GM19452 (cell line): ENCODE measurements at regions not wholly inside any gene's neighbourhood (a gene's known extent, or its start where the extent isn't known, plus 50 kb on each side); places are given as distances from the start of the nearest gene placed in this dataset.

ENCODE experiments used
- ATAC-seq: cut with Tn5 transposase; IDR thresholded peaks from one replicate; pipeline ENCODE4 v1.9.1; 2021; ENCODE audit not compliant: unreplicated experiment

DNA sequence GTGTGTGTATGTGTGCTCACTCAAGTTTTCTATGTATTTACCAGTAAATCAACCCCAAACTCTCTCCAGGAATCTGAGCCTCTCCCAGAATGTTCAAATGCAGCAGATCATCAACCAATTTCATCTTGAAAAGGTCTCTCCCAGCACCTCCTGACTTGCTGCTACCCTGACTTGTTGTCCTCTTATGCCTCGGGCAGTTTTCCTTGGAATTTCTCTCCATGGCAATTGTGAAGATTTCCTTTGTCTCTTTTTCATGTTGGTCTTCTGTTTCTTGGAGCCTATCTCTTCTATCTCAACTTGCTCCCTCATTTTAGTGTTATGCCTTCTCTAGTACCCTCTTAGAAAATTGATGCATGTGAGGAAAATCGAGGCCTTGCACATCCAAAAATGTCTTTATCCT lies 303.6 kb upstream of the KIF2A start:
- ATAC-seq = no peak

DNA sequence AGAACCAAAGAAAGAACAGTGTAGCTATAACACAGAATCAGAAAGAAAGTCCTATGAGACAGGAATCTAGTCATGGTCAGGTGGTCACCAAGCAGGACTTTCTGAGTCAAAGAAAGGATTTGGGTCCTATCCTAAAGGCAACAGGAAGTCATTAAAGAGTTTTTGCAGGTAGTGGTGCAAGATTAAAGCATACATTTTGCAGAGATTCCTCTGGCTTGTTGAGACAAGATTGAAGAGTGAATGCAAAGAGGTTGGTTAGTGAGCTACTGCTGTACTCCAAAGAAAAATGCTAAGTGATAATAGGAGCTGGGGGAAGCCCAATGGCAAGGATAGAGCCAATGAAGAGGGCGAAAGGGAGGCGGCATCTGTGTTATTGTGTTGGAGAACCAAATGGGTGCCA lies 300.5 kb upstream of the KIF2A start:
- ATAC-seq = no peak

DNA sequence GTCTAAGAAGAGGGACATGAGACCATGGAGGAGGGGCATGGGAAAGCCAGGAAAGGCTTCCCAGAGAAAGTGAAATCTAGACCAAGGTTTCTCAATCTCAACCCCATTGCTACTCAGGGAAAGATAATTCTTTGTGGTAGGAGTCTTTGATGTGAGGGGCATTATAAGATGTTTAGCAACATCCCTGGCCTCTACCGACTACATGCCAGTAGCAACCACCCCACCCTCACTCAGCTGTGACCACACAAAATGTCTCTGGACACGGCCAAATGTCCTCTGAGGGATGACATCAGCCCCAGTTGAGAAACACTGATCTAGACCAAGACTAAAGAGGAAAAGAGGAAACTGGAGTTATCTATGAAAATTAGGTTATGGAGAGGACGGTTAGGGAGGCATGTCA lies 298.5 kb upstream of the KIF2A start:
- ATAC-seq = no peak

DNA sequence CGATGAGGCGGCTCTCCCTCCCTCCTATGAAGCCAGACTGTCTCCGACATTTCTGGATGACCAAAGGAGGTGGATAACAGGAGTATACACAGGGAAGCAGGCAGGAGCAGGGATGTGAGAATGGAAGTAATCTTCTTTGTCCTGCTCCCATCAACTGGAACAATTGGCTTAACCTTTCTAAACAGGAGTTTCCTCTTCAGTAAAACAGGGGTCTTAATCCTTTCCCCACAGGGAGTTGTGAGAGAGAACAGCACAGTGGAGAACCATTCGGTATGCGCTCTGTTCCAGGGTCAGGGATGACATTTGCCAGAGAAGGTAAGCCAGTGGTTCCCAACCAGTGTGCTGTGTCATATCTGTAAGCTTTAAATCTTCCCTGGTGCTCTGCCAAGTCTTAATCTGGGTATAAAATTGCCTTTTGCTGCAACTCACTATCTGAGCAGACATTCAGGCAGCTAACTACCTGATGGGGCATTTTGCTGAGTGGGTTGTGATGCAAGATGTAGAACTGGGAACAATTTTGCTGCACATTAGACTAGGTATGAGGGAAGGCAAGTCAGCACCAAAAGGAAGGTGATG lies 294.8 kb upstream of the KIF2A start:
- no peak for ATAC-seq

DNA sequence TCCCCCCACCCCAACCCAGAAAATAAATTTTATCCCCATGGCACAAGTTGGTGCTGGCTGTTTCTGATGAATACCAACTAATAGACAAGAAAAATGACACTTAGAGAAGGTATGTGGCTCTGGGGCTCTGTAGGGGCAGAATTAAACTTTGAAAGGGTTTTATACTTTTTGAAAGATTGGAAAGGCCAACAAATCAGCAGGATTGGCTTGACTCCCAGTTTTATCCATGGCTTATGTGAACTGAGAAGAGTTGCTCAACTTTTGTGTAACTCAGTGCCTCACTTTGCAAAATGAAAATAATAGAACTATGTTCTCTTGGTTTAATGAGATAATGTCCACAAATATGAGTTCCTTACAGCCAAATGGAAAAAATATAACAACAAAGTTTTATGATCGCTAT lies 288.9 kb upstream of the KIF2A start:
- no peak for ATAC-seq

DNA sequence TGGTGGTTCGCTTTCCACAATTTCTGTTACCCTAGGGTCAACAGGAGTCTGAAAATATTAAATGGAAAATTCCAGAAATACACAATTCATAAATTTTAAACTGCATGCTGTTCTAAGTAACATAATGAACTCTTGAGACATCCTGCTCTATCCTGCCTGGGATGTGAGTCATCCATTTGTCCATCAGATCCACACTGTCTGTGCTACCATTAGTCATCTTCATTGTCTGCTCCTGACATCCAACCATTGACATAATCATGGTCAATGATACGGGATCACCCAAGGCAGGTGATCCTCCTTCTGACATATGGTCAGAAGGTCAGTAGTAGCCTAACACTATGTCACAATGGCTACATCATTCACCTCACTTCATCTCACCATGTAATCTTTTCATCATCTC lies 276.7 kb upstream of the KIF2A start:
- ATAC-seq = no peak

DNA sequence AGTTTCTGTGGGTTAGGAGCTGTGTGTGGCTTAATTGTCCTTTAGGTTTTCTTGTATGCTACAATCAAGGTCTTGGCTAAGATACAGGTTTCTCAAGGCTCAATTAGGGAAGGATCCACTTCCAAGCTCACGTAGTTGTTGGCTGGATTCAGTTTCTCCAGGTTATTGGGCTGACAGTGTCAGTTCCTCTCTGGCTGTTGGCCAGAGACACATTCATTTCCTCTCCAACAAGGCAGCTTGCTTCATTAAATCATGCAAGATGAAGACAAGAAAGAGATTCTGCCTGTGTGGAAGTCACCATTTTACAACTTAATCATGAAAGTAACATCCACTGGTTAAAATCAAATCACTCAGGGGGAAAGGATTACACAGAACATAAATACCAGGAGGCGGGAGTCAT lies 275.7 kb upstream of the KIF2A start:
- no peak for ATAC-seq

DNA sequence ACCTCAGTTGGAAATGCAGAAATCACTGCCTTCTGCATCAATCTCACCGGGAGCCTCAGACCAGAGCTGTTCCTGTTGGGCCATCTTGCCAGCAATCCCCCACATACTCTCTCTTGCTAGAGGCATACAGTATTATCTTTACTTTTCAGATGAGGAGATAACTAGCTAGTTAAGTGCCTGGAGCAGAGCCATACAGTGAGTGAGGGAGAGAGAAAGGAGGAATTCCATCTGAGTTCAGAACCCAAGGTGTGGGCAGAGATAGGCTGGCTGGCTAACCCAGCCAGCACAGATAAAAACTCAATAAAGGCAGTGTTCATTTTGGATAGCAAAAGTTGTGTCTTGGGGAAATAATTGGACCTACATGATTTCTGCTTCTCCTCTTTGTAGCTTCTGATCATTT lies 268.0 kb upstream of the KIF2A start:
- no peak for ATAC-seq

DNA sequence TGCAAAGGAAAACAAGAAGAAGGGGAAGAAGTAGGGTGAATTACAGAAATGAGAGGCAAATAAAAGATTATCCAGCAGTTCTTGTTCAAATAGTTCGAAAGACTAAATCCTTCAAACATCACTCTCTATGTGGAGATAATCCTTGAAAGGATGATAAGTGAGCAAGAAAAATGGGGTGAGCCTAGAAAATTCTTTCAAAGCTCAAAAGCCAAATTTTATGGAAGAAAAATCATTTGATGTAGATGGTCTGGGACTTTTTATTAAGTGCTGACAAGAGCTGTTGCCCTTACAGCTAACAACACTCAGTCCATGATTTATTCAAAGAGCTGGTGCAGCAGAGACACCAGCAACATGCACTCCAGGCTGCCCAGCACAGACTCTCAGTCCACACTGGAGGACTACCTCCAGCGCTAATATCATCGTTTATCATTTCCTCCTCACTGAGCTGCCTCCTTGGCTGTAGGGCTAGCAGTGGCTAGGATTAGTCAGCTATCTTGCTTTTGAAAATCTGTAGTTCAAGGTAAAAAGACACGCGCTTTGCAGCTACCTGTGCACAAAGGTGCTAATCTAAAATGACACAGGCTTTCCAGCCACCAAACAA lies 264.8 kb upstream of the KIF2A start:
- no peak for ATAC-seq

DNA sequence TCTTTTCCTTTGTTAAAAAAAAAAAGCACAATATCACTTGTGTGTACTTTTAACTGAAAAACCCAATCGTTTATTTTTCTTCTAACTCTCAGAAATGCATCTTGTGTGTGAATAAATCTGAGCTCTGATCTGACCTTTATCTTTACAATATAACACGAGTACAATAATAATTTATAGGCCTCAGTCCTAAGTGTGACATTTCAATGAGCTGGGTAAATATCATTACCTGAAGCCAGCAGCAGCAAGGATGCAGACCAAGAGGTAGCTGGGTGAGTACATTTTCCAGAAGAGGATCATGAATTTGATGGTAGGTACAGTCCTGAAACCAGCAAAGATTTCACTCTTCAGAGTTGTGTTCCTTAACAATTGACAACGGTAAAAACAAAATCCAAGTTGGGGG lies 264.0 kb upstream of the KIF2A start:
- no peak for ATAC-seq

DNA sequence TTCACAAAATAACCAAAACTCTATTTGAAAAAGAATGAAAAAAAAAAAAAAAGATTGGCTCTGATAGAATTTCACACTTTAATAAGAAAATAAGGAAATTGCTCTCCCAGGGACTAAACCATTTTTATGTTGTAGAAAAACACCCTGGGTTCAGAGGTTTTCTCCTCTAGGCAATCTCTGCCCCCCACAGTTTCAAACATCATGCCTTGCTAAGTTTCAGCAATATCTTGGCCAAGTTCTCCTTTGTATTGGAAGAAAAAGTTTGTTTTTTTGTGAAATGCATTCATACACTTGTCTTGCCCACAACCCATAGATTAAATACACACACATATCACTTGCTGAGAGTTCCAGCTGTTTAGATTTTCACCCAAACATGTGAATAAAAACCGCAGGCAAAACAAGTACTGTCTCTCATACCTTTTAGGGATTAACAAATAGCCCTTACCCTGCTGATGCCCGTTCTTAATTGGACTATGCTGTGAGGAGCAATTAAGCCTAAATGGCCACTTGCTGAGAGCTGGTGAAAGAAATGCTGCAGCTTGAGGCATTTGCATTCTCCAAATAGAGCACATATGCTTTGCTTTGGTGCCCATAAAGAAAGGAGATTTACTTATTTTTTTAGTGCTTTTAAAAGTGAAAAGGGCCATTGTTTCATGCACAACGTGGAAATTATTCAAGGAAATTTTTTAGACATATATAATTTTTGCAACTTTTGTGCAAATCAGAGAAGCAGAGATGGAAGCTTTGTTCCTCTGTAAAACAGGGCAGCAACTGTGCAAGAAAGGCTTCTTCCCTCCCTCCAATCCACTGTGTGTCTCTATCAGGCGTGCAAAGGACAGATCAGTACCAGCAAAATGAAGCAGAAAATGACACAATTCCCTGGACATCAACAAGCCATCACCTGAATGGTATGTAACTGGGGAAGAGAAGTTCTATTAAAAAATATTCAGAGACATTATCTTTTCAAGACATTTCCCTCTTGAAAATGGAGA lies 262.4 kb upstream of the KIF2A start:
- no peak for ATAC-seq

DNA sequence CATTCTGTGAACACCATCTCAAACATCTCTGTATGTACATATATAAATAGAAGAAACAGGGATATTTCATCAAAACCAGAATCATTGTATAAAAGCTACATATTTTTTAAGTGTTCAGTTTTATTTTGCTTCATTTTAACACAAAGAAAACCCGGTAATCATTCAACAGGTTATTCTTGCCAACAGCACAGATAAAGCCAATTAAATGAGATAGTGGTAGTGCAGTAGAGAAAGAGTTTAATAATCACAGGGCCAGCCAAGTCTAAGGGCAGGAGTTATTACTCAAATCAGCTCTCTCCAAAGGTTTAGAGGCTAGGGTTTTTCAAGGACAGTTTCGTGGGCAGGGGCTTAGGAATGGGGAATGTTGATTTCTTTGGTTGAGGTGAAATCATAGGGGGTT lies 261.0 kb upstream of the KIF2A start:
- ATAC-seq = no peak

DNA sequence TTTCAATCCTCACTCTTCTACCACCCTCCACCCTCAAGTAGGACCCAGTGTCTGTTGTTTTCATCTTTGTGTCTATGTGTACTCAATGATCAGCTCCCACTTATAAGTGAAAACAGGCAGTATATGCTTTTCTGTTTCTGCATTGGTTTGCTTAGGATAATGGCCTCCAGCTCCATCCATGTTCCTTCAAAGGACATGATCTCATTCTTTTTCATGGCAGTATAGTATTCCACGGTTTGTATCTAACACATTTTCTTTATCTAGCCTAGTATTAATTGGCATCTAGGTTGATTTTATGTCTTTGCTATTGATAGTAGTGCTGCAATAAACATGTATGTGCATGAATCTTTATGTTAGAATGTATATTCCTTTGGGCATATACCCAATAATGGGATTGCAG lies 259.8 kb upstream of the KIF2A start:
- ATAC-seq = no peak

DNA sequence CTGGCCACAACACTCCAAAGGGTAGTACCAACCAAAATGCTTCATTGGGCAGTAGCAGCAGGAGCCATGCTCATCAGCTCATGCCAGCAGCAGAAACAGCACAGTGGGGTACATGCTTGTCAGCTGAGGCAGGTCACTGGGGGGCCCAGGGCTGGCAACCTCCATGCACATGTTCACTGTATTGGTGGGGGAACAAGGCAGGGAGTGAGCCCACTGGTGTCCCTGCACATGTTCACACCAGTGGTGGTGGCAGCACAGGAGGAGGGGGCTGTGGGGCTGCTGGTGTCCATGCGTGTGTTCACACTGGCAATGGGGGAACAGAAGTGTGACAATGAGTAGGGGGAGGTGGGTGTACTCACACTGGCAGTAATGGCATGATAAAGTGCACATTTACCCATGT lies 254.3 kb upstream of the KIF2A start:
- no peak for ATAC-seq

DNA sequence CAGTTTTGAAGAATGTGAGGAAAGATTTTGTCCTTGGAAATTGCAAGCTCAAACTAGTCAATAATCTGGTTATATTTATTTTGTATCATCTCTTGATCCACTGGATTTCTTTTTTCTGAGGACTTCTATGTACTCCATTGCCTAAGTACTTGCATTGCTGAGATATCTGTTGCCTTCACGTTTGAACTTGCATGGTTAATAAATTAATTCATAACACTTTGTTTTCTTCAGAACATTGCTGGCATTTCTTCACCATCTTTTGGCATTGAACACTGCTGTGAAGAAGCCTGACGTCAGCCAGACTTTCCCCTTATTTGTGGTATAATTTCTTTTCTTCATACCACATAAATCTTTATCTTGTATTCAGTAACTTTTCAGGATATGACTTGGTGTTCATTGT lies 246.0 kb upstream of the KIF2A start:
- ATAC-seq = no peak

DNA sequence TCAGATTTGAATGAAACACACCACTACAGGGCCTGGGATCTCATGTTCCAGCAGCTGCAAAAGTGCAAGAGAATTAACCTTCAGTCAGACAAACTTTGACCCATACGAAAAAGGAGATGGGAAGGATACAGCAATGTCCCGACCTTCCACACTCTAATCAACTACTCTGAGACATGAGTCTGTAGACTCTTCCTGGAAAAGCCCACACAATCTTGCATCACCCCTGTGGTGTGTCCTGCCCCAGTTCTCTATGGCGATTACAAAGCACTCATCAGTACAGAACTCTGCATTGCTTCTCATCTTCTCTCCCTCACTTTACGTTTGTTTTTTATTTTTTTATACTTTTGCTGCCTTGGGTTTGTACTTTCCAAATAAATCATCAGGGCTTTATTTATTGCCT lies 241.0 kb upstream of the KIF2A start:
- ATAC-seq = no peak

DNA sequence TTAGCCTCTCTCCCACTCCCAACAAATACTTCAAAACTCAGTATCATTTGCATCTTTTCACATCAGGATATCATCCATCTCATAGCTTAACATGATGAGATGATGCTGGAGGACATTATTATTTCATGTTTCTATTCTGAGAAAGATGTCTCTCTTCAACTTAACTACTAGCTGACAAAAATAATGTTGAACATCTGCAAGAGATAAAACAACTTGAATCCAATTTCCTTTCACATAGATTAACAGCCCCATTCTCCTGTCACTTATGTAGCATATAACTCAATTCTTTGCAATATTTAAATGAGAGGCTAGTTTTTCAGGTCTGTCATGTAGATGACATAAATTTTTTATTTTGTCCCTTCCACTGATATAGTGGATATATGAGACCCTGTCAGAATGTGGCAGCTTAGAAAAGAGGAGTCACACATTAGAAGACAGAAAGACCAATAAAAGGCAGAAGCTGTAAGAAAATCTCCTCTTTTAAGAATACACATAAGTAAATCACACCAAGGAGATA lies 239.2 kb upstream of the KIF2A start:
- ATAC-seq = no peak

DNA sequence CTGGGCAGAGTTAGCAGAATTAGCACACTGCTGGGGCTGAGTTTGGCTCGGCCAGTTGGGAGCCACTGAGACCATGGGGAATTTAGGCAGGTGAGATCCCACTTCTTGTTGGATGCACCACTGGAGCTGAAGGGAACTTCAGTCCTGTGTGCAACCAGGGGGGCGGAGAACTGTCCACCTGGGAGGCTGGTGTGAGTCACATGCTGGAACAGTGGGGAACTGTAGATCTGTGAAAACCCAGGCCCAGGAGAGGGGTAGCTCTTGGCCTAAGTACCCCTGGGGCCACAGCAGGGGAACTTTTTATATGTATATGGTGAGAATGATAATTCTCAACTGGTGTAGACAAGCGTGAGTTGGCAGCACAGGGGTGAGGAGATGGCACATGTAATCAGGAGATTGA lies 237.5 kb upstream of the KIF2A start:
- ATAC-seq = no peak

DNA sequence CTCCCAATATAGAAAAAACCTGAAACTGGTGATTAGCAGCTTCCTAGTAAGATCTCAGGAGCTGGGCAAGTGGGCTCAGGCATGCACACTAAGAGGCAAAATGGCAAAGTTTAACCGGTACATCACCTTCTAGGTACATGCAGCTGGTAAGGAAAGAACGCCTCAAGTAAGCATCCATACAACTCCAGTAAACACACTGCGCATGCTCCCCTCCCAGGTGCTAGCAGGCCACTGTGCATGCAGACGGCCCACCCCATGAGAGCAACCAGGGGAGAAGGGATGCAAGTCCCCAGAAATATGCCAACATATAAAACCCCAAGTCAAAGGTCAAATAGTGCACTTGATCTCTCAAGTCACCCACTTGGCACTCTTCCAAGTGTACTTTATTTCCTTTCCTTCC lies 228.6 kb upstream of the KIF2A start:
- no peak for ATAC-seq

DNA sequence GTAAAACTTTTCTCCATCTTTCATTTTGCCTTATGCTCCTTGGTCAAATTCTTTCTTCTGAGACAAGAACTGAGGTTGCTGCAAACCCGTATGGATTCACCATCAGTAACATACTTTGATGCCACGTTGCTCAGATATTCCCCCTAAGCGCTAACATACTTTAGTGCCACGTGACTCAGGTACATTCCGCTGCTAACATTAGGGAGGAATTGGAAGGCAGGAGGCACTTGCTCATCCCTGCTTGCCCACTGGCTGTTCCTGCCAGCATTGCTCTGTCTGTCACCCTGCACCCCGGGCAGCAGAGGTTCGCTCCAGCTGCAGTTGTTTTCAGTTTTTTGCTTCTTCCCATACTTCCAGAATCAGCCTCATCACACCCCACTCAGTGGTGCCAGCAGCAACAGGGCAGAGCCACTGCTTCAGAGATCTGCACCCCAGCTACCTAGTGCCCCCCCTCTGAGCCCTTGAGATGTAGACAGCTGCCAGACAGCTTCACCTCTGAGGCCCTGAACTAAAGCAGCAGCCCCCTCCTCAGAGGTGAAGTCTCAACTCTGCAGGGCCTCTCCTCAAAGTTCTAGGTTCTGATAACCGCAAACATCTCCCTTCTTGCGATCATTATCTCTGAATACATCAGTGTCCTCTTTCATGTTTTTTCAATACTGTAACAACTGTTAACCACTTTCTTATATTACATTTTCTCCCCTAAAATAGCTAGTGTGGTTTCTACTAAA lies 228.0 kb upstream of the KIF2A start:
- ATAC-seq = no peak

DNA sequence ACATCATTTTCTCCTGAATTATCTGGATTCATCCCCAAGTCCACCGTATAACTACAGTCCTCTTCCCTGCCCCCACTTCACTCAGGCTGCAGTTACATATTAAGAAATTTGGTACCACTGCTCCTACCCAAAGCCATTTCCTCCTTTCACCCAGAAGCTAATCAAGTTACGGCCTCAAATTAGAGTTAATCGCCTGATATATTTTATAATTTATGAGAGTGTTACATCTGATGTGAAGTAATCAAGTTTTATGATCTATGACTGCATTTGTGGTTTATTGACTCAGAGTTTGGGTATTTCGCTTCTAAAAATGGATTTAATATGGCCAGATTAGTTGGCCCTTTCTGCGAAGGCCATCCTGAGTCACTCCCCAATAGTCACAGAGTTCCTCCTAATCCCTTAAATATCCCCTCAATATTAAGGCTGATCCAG lies 223.6 kb upstream of the KIF2A start:
- ATAC-seq = no peak
